ENCODE measurements at regions not wholly inside any gene's neighbourhood (a gene's known extent, or its start where the extent isn't known, plus 50 kb on each side); places are given as distances from the start of the nearest gene placed in this dataset.
"Not testable (repeated sequence)": the region's sequence is repeated elsewhere in the genome, so short reads cannot be mapped to it uniquely, and the experiment has no call there.

- DNase-seq = no peak
Observed at GRCh38 chr19:31448221-31448657, 99.0 kb upstream of the TSHZ3 start.

DNA sequence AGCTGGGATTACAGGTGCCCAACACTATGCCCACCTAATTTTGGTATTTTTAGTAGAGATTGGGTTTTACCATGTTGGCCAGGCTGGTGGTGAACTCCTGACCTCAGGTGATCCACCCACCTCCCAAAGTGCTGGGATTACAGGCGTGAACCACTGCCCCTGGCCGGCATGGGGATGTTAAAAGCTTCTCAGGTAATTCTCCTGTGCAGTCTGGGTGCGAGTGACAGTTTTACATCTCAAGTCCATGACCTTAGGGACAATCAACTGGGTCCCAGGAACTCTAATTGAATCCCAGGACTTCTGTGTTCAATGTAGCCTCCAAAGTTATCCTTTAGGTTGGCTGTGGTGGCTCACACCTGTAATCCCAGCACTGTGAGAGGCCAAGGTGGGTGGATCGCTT, 100.1 kb upstream of the TSHZ3 start:
- DNase-seq = no peak

DNA sequence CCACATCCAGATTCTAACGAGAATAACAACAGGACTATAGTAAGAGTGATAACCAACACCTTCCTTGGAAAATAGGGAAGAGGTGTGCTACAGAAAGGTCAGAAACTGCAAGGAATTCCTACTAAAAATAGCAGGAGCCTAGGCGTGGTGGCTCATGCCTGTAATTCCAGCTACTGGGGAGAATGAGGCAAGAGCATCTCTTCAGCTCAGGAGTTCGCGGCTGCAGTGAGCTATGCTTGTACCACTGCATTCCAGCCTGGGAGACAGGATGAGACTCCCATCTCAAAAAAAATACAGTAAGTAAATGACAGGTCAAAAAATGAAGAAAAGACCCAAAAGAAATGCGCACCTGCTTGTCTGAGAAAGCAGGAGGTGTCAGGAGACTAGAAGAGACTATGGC, 101.5 kb upstream of the TSHZ3 start:
- no peak for DNase-seq

DNA sequence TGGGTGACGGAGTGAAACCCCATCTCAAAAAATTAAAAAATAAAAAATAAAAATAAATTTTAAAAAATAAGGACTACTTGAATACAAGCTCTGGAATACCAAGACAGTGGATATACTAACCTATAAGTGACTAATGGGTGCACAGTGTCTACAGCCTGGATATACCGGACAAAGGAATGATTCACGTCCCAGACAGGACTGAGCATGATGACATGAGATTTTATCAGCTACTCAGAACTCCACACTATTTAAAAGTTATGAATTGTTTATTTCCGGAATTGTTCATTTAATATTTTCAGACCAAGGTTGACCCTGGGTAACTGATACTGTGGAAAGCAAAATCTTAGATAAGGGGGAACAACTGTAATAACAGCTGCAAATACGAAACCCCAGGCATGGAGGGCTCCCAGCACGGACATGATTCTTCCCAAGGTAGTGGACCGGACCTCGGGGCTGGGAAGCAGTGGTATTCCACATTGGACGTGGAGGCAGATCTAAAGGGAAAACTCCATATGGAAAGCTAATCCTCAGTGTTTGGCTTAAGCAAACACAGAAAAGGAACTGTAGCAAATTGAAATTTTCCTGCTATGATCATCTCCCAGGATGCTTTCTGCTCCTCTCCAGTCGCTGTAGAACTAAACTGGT, 102.6 kb upstream of the TSHZ3 start:
- DNase-seq = no peak

DNA sequence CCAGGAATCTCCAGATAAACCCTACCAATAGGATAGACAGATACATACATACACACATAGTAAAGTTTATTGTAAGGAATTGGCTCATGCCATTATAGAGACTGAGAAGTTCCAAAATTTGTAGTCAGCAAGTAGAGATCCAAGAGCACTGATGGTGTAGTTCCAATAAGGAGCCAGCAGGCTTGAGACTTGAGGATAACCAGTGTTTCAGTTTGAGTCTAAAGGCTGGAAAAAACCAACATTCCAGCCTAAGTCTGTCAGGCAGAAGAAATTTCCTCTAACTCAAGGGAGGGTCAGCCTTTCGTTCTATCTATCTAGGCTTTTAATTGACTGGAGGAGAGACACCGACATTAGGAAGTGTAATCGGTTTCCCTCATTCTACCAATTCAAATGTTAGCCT, 110.2 kb upstream of the TSHZ3 start:
- DNase-seq = no peak

DNA sequence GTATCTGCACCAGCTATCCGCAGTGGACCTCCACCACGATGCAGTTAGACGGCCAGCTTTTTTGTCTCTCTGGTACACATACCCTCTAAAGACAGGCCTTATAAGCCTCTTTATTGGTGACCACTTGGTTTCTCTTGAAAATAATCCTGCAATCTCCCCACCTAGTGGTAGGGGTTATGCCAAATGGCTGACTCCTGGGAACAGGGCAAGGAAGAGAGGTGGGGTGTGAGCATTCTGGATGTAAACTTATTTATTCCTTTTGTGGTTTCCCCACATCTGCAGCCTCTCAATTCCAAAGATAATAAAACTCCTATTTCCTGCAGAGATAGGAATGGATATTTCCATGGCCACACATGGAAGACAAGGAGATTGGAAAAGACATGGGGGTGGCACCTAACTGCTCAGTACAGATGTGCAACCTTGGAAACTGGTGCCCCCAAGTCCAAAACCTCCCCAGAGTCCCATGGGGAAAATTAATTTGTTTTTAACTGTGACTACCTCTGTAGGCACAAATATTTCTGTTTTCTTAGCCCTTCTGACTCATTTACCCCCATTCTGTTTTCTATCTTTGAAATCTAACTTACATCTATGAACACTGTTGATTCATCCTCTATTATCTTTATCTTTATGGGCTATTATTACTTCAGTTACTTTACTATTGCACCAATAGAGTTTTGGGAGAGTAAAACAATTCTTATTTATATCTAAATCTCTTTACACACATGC, 112.7 kb upstream of the TSHZ3 start:
- no peak for DNase-seq

DNA sequence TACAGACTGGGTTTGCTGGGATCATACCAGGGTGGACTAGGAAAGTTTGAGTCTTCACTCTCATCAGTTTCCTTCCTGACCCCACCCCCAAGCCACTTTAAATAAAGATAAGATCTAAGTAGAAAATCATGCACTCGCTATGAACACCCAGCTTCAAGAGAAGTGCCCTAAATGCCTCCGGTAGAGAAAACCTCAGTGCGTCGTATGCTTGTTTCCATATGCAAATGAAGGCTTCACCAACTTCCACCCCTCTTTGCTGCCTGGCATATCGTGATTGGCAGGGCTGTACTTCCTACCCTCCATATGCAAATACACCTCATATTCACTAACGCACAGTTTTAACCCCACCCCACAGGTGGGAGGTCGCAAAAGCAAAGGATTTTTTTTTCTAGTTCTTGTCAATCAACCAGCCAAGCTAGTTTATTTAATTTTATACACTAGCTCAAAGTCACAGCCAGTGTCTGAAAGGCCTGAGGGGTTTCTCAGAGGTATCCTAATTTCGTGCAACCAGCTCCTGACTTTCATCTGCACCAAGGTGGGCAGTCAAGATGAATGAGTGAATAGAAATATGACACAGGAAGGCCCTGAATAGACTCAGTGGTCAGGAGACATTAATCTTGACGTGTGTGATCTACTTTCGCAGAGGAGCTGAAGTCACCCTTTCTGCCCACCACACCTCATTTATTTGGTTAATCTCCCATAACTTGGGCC, 121.1 kb upstream of the TSHZ3 start:
- no peak for DNase-seq

DNA sequence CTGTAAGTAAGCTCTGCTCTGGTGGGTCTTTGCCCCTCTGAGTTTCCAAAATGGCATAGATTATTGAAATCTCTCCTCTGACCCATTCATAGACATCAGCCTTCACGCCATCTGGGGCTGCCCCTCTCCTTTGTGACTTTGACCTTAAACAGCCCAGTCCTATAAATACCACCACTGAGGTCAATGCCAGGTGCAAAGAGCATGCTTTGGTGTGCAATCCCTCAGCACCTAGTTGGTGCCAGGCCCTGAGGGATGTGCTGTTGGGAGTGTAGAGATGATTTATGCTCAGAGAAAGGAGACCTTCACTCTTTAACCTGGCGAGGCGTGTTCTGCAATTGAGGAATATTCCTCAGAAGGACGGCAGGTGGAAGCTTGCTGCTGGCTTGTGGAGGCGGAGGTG, 121.7 kb upstream of the TSHZ3 start:
- DNase-seq = no peak

DNA sequence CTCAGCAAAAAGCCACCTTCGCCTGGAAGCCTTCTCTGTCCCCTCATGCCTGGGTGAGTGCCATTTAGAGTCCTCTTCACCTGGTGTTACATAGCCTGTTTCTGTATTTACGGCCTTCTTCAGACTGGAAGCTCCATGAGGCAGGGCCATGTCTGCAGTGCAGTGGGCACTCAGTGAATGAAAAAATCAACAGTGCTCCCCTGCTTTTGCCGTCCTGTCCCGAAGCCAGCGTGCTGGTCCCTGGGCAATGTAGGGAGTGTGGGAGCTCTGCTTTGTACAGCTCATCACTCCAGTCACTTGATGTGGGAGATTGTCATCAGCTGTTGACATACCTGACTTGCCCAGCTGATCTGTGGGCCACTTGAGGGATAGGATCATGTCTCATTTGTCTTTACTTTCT, 129.0 kb upstream of the TSHZ3 start:
- no peak for DNase-seq

DNA sequence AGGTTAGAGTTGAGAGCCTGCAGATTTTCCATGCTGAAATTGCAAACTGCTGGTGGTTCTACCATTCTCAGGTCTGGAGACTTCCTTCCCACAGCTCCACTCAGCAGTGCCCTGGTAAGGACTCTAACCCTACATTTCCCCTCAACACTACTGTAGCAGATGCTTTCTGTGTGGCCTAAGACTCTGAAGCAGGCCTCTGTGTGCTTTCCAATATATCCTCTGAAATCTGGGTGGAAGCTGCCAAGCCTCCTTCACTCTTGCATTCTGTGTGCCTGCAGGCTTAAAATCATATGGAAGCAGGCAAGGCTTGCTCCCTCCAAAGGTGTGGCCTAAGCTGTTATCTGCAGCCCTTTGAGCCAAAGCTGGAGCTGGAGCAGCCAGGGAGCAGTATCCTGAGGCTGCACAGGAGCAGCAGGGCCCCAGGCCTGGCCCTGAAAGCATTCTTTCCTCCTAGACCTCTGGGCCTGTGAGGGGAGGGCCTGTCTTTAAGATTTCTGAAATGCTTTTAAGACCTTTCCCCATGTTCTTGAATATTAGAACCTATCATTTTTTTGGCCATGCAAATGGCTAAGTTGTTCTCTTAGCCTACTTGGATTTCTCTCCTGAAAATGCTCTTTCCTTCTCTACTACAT, 134.1 kb upstream of the TSHZ3 start:
- DNase-seq = no peak

DNA sequence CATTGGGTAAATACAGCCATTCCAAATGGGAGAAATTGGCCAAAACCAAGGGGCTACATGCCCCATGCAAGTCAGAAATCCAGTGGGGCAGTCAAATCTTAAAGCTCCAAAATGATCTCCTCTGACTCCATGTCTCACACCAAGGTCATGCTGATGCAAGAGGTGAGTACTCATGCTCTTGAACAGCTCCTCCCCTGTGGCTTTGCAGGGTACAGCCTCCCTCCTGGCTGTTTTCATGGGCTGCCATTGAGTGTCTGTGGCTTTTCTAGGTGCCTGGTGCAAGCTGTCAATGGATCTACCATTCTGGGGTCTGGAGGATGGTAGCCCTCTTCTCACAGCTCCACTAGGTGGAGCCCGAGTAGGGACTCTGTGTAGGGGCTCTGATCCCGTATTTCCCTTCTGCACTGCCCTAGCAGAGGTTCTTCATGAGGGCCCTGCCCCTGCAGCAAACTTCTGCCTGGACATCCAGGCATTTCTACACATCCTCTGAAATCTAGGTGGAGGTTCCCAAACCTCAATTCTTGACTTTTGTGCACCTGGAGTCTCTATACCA, 135.7 kb upstream of the TSHZ3 start:
- not testable (repeated sequence) for DNase-seq

- no peak for DNase-seq
Observed at GRCh38 chr19:31485472-31485871, 136.2 kb upstream of the TSHZ3 start.

- no peak for DNase-seq
Observed at GRCh38 chr19:31491242-31491641, 142.0 kb upstream of the TSHZ3 start.

DNA sequence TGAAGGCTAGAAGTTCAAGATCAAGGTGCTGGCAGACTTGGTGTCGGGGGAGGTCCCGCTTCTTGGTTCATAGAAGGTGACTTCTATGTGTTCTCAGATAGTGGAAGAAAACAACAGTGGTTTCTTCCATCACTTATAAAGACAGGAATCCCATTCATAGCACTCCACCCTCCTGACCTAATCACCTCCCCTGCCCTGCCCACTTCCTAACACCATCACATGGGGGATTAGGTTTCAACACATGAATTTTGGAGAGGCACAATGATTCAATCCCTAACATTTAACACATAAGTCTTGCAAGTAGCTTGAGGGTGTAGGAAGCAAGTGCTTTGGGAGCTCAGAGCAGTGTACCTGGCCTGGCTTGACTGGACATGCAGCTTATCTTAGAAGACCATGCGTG, 142.8 kb upstream of the TSHZ3 start:
- DNase-seq = no peak

GRCh38 chr19:31496076-31496475, 146.8 kb upstream of the TSHZ3 start:
- DNase-seq = no peak

DNA sequence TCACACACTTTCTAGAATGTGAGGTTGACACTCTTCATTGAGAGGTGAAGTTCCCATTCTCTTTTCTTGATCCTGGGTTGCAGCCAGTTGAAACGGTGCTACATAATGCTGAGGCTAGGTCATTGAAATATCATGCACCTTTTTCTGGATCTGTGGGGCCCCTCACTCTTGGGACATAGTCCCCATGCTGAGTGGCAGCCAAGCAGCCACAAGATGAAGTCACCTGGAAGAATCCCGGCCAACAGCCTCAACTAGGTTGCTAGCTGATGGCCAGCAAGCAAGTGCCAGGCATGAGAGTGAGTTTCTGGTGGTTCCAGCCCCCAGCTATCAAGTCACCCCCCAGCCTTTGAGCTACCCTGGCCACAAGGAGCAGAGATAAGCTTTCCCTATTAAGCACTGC, 148.5 kb upstream of the TSHZ3 start:
- no peak for DNase-seq

DNA sequence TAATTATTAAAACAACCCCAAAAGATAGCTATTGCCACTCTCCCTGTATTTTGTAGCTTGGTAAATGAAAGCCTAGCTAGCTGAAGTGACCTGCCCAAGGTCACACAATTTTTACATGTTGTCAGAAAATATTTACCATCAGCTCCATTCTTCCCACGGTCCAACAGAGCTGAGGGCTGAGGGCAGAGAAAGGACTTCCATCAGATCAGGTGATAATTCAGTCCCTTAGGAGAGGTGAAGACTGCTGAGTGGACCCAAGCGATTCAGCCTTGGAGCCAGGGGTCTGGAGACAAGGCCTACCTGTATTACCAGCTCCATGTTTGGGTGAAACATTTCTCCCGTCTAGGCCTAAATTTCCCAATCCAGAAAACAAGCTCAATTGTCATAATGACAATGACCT, 149.5 kb upstream of the TSHZ3 start:
- DNase-seq = no peak

- no peak for DNase-seq
Observed at GRCh38 chr19:31499281-31500196, 150.3 kb upstream of the TSHZ3 start.

- no peak for DNase-seq
Observed at GRCh38 chr19:31500197-31500830, 151.1 kb upstream of the TSHZ3 start.

- no peak for DNase-seq
Observed at GRCh38 chr19:31500946-31501345, 151.7 kb upstream of the TSHZ3 start.

DNA sequence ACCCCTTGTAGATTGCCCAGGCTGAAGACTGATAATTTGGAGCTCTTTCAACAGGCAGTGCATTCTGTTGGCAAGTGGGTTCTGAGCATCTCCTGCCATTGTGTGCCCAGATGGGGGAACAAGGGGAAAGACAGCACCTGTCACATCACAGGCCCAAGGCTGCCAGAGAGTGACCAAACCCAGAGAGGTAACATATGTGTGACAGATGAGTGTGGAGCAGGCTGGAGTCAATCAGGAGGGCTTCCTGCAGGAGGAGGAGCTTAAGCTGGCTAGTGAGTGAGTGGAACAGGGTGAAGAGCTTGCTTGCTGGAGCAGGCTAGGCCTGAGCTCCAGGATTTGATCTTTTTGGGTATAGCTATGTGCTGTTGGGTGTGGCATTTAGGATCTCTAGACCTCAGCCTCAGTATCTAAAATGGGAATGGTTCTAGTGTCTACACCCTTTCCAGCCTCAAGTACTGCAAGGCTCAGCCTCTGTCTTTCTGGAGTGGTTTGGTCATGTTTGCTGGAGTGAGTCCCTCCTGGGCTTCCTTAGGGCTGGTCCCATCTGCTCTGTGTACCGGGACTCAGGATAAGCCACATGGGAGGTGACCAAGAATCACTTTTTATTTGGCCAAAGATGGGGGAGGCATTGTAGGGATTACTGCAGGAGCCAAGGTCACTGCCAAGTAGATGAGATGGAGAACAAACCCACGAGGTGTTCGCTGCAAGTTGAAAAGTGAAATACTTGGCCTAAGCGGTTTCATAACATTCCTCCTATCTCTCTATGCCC, 152.4 kb upstream of the TSHZ3 start:
- DNase-seq = no peak
